CD14-positive monocyte (primary cell): ENCODE measurements at regions not wholly inside any gene's neighbourhood (a gene's known extent, or its start where the extent isn't known, plus 50 kb on each side); places are given as distances from the start of the nearest gene placed in this dataset.

Experiments used
- DNase-seq, 3 donors: peaks; one replicate each; pipeline ENCODE4 v3.0.0-alpha.2; 2011 to 2022
- H2AFZ ChIP-seq: 2 replicates; pipeline ENCODE4 v1.6.0; 2012; ENCODE audit warnings: mild to moderate bottlenecking, low read depth, low read length, inconsistent platforms; ENCODE audit not compliant: insufficient read depth, poor library complexity, severe bottlenecking
- H3K27ac ChIP-seq, 2 donors: 1 replicate in 1 of 2; 2 replicates in 1 of 2; pipeline ENCODE4 v1.5.1; 2012 to 2013; ENCODE audit warnings: low read length in 2 of 2, control low read depth in 1 of 2, inconsistent platforms in 1 of 2, low read depth in 1 of 2, mild to moderate bottlenecking in 1 of 2
- H3K27me3 ChIP-seq, 2 donors: one replicate each; pipeline versions ENCODE4 v1.6.0 to v1.6.1; 2011 to 2013; ENCODE audit warnings: low read length in 2 of 2; ENCODE audit not compliant: control insufficient read depth in 2 of 2, insufficient read depth in 2 of 2
- H3K36me3 ChIP-seq, 2 donors: replicated peaks in 1 of 2; 1 replicate in 1 of 2; 2 replicates in 1 of 2; pipeline versions ENCODE4 v1.5.1 to v1.6.1; 2012 to 2013; ENCODE audit warnings: low read length in 2 of 2, control low read depth in 1 of 2, inconsistent platforms in 1 of 2, mild to moderate bottlenecking in 1 of 2; ENCODE audit not compliant: insufficient read depth in 2 of 2, control insufficient read depth in 1 of 2
- H3K4me1 ChIP-seq, 2 donors: 1 replicate in 1 of 2; 2 replicates in 1 of 2; pipeline versions ENCODE4 v1.5.1 to v1.6.1; 2012 to 2013; ENCODE audit warnings: low read length in 2 of 2, control low read depth in 1 of 2, inconsistent platforms in 1 of 2, mild to moderate bottlenecking in 1 of 2, moderate library complexity in 1 of 2; ENCODE audit not compliant: insufficient read depth in 2 of 2, control insufficient read depth in 1 of 2
- H3K4me2 ChIP-seq: replicated peaks from 2 replicates; pipeline ENCODE3; 2012; ENCODE audit warnings: low read length, moderate library complexity, mild to moderate bottlenecking; ENCODE audit not compliant: poor library complexity, severe bottlenecking; ENCODE audit errors: extremely low read depth
- H3K4me3 ChIP-seq, 3 experiments: fragments of 200-600 bp in 1 of 3; sonication (generic) in 1 of 3; replicated peaks in 1 of 3; 1 replicate in 2 of 3; 2 replicates in 1 of 3; pipeline ENCODE4 v1.5.1; 2011 to 2013; ENCODE audit warnings: low read length in 3 of 3, mild to moderate bottlenecking in 3 of 3, control low read depth in 2 of 3, low read depth in 2 of 3, inconsistent platforms in 1 of 3, moderate library complexity in 1 of 3
- H3K79me2 ChIP-seq: 2 replicates; pipeline ENCODE4 v1.6.0; 2012; ENCODE audit warnings: mild to moderate bottlenecking, control low read depth, inconsistent platforms, low read length, moderate library complexity; ENCODE audit not compliant: insufficient read depth
- H3K9ac ChIP-seq: 2 replicates; pipeline ENCODE4 v1.6.0; 2017; ENCODE audit warnings: low read length, mild to moderate bottlenecking; ENCODE audit not compliant: insufficient read depth, poor library complexity, severe bottlenecking
- H3K9me3 ChIP-seq, 2 donors: replicated peaks in 1 of 2; 1 replicate in 1 of 2; 2 replicates in 1 of 2; pipeline versions ENCODE4 v1.5.1 to v1.6.1; 2012 to 2013; ENCODE audit warnings: low read length in 2 of 2, control low read depth in 1 of 2; ENCODE audit not compliant: control insufficient read depth in 1 of 2, insufficient read depth in 1 of 2
- H4K20me1 ChIP-seq: 2 replicates; pipeline ENCODE4 v1.6.0; 2012; ENCODE audit warnings: mild to moderate bottlenecking, low read length, control low read depth, moderate library complexity; ENCODE audit not compliant: insufficient read depth
- H3K27ac Mint-ChIP-seq, 7 donors: one replicate each; pipeline ENCODE4 v1.8.0; 2020; ENCODE audit warnings: mild to moderate bottlenecking in 7 of 7, mixed read lengths in 7 of 7, moderate library complexity in 6 of 7, inconsistent platforms in 2 of 7
- H3K27me3 Mint-ChIP-seq, 3 donors: one replicate each; pipeline ENCODE4 v1.8.0; 2021 to 2022; ENCODE audit warnings: low read depth in 3 of 3, mild to moderate bottlenecking in 3 of 3, mixed read lengths in 3 of 3, moderate library complexity in 3 of 3, inconsistent platforms in 1 of 3
- H3K36me3 Mint-ChIP-seq, 2 donors: one replicate each; pipeline ENCODE4 v1.8.0; 2020; ENCODE audit warnings: mixed read lengths in 2 of 2, inconsistent platforms in 1 of 2, mild to moderate bottlenecking in 1 of 2
- H3K4me1 Mint-ChIP-seq: one replicate; pipeline ENCODE4 v1.8.0; 2020; ENCODE audit warnings: mild to moderate bottlenecking, mixed read lengths
- H3K4me3 Mint-ChIP-seq, 2 donors: one replicate each; pipeline ENCODE4 v1.8.0; 2020; ENCODE audit warnings: mild to moderate bottlenecking in 2 of 2, mixed read lengths in 2 of 2, moderate library complexity in 1 of 2
- H3K9me3 Mint-ChIP-seq, 7 donors: one replicate each; pipeline ENCODE4 v1.8.0; 2020 to 2022; ENCODE audit warnings: mixed read lengths in 7 of 7, mild to moderate bottlenecking in 6 of 7, moderate library complexity in 6 of 7, inconsistent platforms in 2 of 7
- CTCF ChIP-seq: fragments of 200-600 bp; IDR thresholded peaks from one replicate; pipeline ENCODE4 v1.8.0; 2022; ENCODE audit warnings: antibody characterized with exemption, mild to moderate bottlenecking
- WGBS: methylation state at CpG from one replicate; pipeline ENCODE4 v1.1.5; 2013; ENCODE audit warnings: missing lambda C conversion rate; ENCODE audit not compliant: insufficient coverage; 5-methylcytosine and 5-hydroxymethylcytosine counted together
- intact Hi-C, 2 donors: fragments of 100-400 bp; cut with micrococcal nuclease; formaldehyde crosslinking; loops; one replicate each; pipeline versions ENCODE4 v1.15.0 to v1.15.1; 2023

- H3K4me1 ChIP-seq: no peaks in the 10 kb centered on the region
- no peaks in the 10 kb centered on the region for H3K4me1 Mint-ChIP-seq
- H3K27ac Mint-ChIP-seq: no peak overlapping the region
- no peaks in the 10 kb centered on the region for H3K36me3 Mint-ChIP-seq
- H3K36me3 ChIP-seq: no peaks in the 10 kb centered on the region
- no peak for TF ChIP-seq CTCF
- DNase-seq: no peak
- H3K9me3 Mint-ChIP-seq: peaks cover 0 to 5% (median 1%) of the 10 kb centered on the region in 7 donors
- intact Hi-C loops: no loop called here
- 77% methylated on average over 2 of the region's 6 CpGs for WGBS
- peaks cover 36 to 54% of the 10 kb centered on the region in 2 donors for H3K27me3 ChIP-seq
- H3K9ac ChIP-seq: no peak overlapping the region
- H3K27ac ChIP-seq: no peak overlapping the region
- H3K4me2 ChIP-seq: no peak overlapping the region
- no peak overlapping the region for H2AFZ ChIP-seq
- no peaks in the 10 kb centered on the region for H3K79me2 ChIP-seq
- H3K4me3 Mint-ChIP-seq: peak overlapping the region in 1 of 2 donors; percentile 59
- peaks cover 41 to 58% (median 57%) of the 10 kb centered on the region in 3 donors for H3K27me3 Mint-ChIP-seq
- peaks cover 3 to 10% of the 10 kb centered on the region in 2 donors for H3K9me3 ChIP-seq
- no peaks in the 10 kb centered on the region for H4K20me1 ChIP-seq
- no peak overlapping the region for H3K4me3 ChIP-seq
Measured at GRCh38 chr14:62118871-62119270, 356.7 kb downstream of the SNAPC1 start.

- Histone ChIP-seq H3K4me3 (no peak overlapping the region), H2AFZ (no peak overlapping the region), H3K27ac (no peak overlapping the region), H3K79me2 (no peaks in the 10 kb centered on the region), H3K9me3 (no peaks in the 10 kb centered on the region), H4K20me1 (no peaks in the 10 kb centered on the region), H3K4me1 (no peaks in the 10 kb centered on the region), H3K9ac (no peak overlapping the region), H3K36me3 (no peaks in the 10 kb centered on the region), H3K4me2 (no peak overlapping the region), H3K27me3 (peaks cover 2 to 26% of the 10 kb centered on the region in 2 donors)
- no CpG with 5 or more reads among the region's 2 CpGs for WGBS
- Mint-ChIP-seq H3K4me1 (no peaks in the 10 kb centered on the region), H3K36me3 (no peaks in the 10 kb centered on the region), H3K27me3 (peaks cover 7 to 22% (median 15%) of the 10 kb centered on the region in 3 donors), H3K4me3 (no peak overlapping the region), H3K9me3 (peaks cover 0 to 1% (median 0%) of the 10 kb centered on the region in 7 donors), H3K27ac (no peak overlapping the region)
- DNase-seq: no peak
- no peak for TF ChIP-seq CTCF
- intact Hi-C loops: no loop called here
Measured at GRCh38 chr14:62123961-62124360, 361.7 kb downstream of the SNAPC1 start.
